NB4 (cell line): ENCODE measurements at regions not wholly inside any gene's neighbourhood (a gene's known extent, or its start where the extent isn't known, plus 50 kb on each side); places are given as distances from the start of the nearest gene placed in this dataset.
"Not testable (repeated sequence)": the region's sequence is repeated elsewhere in the genome, so short reads cannot be mapped to it uniquely, and the experiment has no call there.

Experiments
- DNase-seq: peaks from one replicate; pipeline ENCODE4 v3.0.0; 2010; ENCODE audit warnings: low read depth
- H3K4me3 ChIP-seq: one replicate; pipeline ENCODE4 v1.5.1; 2011; ENCODE audit warnings: mild to moderate bottlenecking, low read depth, low read length, moderate library complexity
- MYC ChIP-seq: IDR thresholded peaks from 2 replicates; pipeline ENCODE4 v1.6.1; 2011; ENCODE audit warnings: low read depth, low read length
- POLR2A ChIP-seq: IDR thresholded peaks from 2 replicates; pipeline ENCODE4 v1.6.1; 2011; ENCODE audit warnings: mild to moderate bottlenecking; ENCODE audit not compliant: insufficient read length; ENCODE audit errors: extremely low read depth
- TF ChIP-seq, protein P1 (sequence below): IDR thresholded peaks from 2 replicates; pipeline ENCODE4 v1.6.1; 2011; ENCODE audit warnings: low read depth, low read length
- TF ChIP-seq, protein P2 (sequence below): IDR thresholded peaks from one replicate; pipeline ENCODE4 v1.5.1; 2012; ENCODE audit warnings: low read depth, low read length

DNA sequence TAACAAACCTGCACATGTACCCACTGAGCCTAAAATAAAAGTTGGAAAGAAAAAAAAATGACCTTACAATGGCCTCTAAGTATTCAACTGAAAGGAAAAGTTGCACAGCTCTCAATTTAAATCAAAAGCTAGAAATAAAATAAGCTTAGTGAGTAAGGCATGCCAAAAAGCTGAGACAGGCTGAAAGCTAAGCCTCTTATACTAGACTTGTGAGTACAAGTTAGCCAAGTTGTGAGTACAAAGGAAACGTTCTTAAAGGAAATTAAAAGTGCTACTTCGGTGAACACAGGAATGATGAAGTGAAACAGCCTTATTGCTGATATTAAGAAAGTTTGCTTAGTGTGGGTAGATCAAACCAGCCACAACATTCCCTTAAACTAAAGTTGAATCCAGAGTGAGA, 707.9 kb upstream of the PITX2 start:
- TF ChIP-seq, protein P1, sequence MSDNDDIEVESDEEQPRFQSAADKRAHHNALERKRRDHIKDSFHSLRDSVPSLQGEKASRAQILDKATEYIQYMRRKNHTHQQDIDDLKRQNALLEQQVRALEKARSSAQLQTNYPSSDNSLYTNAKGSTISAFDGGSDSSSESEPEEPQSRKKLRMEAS: no peak
- no peak for TF ChIP-seq MYC
- TF ChIP-seq, protein P2, sequence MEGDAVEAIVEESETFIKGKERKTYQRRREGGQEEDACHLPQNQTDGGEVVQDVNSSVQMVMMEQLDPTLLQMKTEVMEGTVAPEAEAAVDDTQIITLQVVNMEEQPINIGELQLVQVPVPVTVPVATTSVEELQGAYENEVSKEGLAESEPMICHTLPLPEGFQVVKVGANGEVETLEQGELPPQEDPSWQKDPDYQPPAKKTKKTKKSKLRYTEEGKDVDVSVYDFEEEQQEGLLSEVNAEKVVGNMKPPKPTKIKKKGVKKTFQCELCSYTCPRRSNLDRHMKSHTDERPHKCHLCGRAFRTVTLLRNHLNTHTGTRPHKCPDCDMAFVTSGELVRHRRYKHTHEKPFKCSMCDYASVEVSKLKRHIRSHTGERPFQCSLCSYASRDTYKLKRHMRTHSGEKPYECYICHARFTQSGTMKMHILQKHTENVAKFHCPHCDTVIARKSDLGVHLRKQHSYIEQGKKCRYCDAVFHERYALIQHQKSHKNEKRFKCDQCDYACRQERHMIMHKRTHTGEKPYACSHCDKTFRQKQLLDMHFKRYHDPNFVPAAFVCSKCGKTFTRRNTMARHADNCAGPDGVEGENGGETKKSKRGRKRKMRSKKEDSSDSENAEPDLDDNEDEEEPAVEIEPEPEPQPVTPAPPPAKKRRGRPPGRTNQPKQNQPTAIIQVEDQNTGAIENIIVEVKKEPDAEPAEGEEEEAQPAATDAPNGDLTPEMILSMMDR: no peak
- TF ChIP-seq POLR2A: no peak
- no peak for DNase-seq

DNA sequence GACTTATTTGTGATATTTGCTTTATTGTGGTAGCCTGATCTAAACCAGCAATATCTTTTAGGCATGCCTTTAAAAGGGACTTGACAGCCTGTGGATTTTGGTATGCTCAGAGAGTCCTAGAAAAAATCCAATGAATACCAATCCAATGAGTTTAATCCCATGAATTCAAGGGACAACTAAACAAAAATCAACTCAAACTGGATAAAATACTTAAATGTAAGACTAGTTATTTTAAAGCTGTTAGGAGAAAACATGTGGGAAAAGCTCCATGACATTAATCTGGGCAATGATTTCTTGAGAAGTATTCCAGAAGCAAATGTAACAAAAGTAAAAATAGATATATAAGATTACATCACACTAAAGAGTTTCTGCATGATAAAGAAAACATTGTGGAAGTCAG, 711.5 kb upstream of the PITX2 start:
- no peak for DNase-seq
- no peak for TF ChIP-seq MYC
- TF ChIP-seq, protein P2: no peak
- TF ChIP-seq, protein P1: no peak
- TF ChIP-seq POLR2A: no peak
- no peak overlapping the region for H3K4me3 ChIP-seq

More for the DNA sequence above, 707.9 kb upstream of the PITX2 start:
- H3K4me3 ChIP-seq: no peak overlapping the region

DNA sequence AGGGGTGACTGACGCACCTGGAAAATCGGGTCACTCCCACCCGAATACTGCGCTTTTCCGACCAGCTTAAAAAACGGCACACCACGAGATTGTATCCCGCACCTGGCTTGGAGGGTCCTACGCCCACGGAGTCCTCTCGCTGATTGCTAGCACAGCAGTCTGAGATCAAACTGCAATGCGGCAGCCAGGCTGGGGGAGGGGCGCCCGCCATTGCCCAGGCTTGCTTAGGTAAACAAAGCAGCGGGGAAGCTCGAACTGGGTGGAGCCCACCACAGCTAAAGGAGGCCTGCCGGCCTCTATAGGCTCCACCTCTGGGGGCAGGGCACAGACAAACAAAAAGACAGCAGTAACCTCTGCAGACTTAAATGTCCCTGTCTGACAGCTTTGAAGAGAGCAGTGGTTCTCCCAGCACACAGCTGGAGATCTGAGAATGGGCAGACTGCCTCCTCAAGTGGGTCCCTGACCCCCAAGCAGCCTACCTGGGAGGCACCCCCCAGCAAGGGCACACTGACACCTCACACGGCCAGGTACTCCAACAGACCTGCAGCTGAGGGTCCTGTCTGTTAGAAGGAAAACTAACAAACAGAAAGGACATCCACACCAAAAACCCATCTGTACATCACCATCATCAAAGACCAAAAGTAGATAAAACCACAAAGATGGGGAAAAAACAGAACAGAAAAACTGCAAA, 714.5 kb upstream of the PITX2 start:
- not testable (repeated sequence) for DNase-seq, H3K4me3 ChIP-seq

DNA sequence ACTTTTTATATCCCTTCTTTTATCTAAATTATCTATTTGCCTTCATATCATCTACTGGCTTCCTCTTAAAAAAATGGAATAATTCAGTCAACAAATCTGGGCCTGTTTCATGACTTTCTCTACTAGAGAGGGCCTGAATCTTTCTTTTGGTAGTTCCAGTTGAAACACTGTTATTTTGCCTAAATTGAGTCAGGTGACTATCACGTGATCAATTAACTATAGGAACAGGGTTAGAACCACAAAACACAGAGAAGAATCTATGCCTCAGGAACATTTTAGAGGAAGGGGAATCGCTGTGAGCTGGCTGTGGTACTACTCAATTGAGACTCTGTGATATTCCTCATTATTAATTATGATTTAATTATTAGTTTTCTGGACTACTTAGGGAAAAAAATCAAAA, 736.7 kb upstream of the PITX2 start:
- H3K4me3 ChIP-seq: no peak overlapping the region
- no peak for DNase-seq
- TF ChIP-seq MYC (no peak), POLR2A (no peak)
- TF ChIP-seq, protein P2: no peak

DNA sequence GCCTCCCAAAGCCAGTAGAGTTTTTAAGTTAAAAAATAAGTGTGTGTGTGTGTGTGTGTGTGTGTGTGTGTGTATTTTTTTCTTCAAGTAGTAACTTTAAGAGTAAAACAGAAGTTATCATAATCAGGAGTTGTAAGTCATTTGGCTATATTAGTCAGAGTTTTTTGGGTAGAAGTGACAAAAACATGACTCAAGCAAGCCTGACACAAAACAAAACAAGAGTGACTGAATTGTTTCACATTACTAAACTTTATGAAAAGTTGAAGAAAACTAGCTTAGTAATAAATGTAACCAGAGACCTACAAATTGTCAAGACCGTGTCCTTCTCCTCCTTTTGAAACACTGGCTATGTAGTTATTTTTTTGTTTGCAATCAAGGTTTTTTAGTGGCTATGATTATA, 738.0 kb upstream of the PITX2 start:
- no peak overlapping the region for H3K4me3 ChIP-seq
- no peak for TF ChIP-seq MYC
- TF ChIP-seq POLR2A: no peak
- TF ChIP-seq, protein P1: no peak
- TF ChIP-seq, protein P2: no peak
- DNase-seq: no peak

DNA sequence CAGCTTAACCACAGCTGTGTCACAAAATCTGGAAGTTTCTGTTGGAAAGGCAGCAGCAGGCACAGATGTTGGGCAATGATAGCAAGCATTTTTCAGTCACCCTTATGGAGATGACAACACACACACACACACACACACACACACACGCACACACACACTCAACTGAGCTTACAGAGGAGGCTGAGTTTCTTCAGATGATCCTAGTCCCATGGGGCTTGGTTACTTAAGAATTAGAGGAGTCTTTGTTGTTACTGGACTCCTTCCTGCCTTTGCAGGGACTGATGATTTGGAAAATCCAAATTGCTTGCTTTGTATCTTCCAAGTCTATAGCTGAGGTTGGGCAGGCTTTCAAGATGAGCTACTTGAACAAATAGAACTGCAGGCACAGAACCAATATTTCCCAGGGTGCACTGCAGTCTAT, 740.1 kb upstream of the PITX2 start:
- H3K4me3 ChIP-seq: no peak overlapping the region
- no peak for DNase-seq
- TF ChIP-seq MYC: no peak

DNA sequence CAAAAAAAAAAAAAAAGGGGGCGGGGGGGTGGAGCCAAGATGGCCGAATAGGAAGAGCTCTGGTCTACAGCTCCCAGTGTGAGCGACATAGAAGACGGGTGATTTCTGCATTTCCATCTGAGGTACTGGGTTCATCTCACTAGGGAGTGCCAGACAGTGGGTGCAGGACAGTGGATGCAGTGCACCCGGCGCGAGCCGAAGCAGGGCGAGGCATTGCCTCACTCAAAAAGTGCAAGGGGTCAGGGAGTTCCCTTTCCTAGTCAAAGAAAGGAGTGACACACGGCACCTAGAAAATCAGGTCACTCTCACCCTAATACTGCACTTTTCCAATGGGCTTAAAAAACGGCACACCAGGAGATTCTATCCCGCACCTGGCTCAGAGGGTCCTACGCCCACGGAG, 755.0 kb upstream of the PITX2 start:
- DNase-seq, H3K4me3 ChIP-seq: not testable (repeated sequence)
